ENCODE measurements at regions not wholly inside any gene's neighbourhood (a gene's known extent, or its start where the extent isn't known, plus 50 kb on each side); places are given as distances from the start of the nearest gene placed in this dataset.

DNA sequence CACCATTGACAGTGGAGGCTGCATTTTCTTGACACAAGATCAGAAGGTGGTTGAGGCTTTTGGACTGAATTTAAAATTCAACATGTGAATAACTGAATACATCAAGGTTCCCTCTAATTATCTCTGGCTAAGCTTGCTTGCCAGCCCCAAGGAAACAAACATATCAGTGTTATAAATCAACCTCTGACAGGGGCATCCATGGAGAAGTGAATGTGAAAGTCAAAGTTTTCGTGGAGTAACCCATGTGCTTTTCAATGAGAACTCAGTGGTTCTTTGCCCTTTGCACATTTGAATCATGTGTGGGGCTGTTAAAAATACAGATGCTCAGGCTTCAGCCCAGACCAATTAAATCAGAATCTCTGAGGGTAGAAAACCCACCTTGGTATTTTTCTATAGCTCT lies 128.9 kb downstream of the LRRC70 start:
- no peaks in the 10 kb centered on the region for H3K4me1 Mint-ChIP-seq (ENCODE audit: low read depth)
- H3K4me3 Mint-ChIP-seq = no peak overlapping the region

DNA sequence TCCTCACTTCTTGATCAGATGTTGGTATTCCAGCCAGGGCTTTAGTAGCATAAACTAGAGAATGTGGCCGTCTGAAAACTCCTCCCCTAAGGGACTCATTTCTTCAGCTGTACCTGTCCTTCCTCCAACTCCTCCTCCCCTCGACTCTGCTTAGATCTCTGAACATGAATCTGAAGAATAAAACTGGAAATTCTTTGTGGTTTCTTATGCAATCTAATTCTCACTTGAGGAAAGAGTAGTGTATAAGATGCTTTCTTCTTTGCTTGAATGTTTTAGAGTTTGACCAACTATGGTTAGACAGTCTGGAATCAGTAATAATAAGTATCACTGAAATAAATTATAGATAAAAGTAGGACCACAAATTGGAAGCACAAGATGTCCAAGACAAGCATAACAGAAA lies 128.5 kb downstream of the LRRC70 start:
- no peak overlapping the region for H3K27ac Mint-ChIP-seq
- no peaks in the 10 kb centered on the region; the same call in 1 of the 2 replicates for H3K27me3 Mint-ChIP-seq (ENCODE audit: insufficient read depth)
- peaks cover 12% of the 10 kb centered on the region; the same call in 1 of the 2 replicates for H3K9me3 Mint-ChIP-seq
- no peak for DNase-seq
- no peaks in the 10 kb centered on the region for H3K4me1 Mint-ChIP-seq (ENCODE audit: low read depth)
- no peak overlapping the region for H3K4me3 Mint-ChIP-seq
- no peaks in the 10 kb centered on the region for H3K36me3 Mint-ChIP-seq (ENCODE audit: low read depth)
- TF ChIP-seq, protein P1, sequence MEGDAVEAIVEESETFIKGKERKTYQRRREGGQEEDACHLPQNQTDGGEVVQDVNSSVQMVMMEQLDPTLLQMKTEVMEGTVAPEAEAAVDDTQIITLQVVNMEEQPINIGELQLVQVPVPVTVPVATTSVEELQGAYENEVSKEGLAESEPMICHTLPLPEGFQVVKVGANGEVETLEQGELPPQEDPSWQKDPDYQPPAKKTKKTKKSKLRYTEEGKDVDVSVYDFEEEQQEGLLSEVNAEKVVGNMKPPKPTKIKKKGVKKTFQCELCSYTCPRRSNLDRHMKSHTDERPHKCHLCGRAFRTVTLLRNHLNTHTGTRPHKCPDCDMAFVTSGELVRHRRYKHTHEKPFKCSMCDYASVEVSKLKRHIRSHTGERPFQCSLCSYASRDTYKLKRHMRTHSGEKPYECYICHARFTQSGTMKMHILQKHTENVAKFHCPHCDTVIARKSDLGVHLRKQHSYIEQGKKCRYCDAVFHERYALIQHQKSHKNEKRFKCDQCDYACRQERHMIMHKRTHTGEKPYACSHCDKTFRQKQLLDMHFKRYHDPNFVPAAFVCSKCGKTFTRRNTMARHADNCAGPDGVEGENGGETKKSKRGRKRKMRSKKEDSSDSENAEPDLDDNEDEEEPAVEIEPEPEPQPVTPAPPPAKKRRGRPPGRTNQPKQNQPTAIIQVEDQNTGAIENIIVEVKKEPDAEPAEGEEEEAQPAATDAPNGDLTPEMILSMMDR (IDR thresholded peaks at IDR 0.05) = no peak

More for the DNA sequence above, 128.9 kb downstream of the LRRC70 start:
- Mint-ChIP-seq H3K27ac (no peak overlapping the region), H3K36me3 (ENCODE audit: low read depth) (no peaks in the 10 kb centered on the region), H3K9me3 (peaks cover 12% of the 10 kb centered on the region; the same call in 1 of the 2 replicates), H3K27me3 (ENCODE audit: insufficient read depth) (no peaks in the 10 kb centered on the region)
- TF ChIP-seq, protein P1 (IDR thresholded peaks at IDR 0.05) = no peak
- no peak for DNase-seq

DNA sequence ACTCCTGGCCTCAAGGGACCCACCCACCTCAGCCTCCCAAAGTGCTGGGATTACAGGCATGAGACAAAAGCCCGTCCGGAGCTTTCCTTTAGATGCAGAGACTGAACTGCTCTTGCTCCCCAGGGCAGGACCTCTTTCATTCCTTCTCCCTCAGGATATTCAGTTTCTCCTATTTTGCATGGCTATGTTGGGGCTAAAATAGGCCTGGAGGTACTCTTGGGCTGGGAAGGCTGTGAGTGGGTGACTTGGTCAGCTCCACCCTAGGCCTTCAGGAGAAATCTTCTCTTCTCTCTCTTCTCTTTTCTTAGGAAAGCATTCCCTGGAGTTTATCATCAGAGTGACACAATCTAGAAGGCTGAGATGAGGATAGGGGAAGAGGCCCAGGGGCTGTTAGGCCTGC lies 126.4 kb downstream of the LRRC70 start:
- TF ChIP-seq, protein P1 (IDR thresholded peaks at IDR 0.05) = no peak
- Mint-ChIP-seq H3K4me1 (ENCODE audit: low read depth) (no peaks in the 10 kb centered on the region), H3K36me3 (ENCODE audit: low read depth) (no peaks in the 10 kb centered on the region), H3K27ac (no peak overlapping the region), H3K4me3 (no peak overlapping the region), H3K9me3 (peaks cover 12% of the 10 kb centered on the region; the same call in 1 of the 2 replicates), H3K27me3 (ENCODE audit: insufficient read depth) (no peaks in the 10 kb centered on the region; the same call in 1 of the 2 replicates)
- no peak for DNase-seq

DNA sequence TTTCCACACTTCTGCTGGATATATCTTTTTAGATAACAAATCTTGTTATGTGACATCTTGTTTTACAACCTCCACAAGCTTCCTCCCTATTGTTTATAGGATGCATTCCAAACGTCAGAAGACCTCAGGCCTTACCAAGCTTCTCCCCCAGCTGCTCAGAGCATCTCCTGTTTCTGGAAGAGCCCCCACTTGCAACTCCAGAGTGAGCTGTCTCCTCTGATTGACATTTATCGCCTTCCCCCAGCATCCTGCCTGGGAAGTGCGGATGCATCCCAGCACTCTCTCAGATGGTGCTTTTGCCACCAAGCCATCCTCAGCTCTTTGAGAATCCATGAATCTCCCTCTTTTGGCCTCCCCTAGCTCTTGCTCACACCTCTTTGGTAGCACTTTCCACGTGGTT lies 123.5 kb downstream of the LRRC70 start:
- H3K4me1 Mint-ChIP-seq (ENCODE audit: low read depth) = no peaks in the 10 kb centered on the region
- DNase-seq = no peak
- no peaks in the 10 kb centered on the region; the same call in 1 of the 2 replicates for H3K27me3 Mint-ChIP-seq (ENCODE audit: insufficient read depth)
- H3K36me3 Mint-ChIP-seq (ENCODE audit: low read depth) = no peaks in the 10 kb centered on the region
- TF ChIP-seq, protein P1 (IDR thresholded peaks at IDR 0.05) = no peak
- H3K9me3 Mint-ChIP-seq = peaks cover 2% of the 10 kb centered on the region; the same call in 1 of the 2 replicates
- no peak overlapping the region for H3K4me3 Mint-ChIP-seq
- H3K27ac Mint-ChIP-seq = no peak overlapping the region

DNA sequence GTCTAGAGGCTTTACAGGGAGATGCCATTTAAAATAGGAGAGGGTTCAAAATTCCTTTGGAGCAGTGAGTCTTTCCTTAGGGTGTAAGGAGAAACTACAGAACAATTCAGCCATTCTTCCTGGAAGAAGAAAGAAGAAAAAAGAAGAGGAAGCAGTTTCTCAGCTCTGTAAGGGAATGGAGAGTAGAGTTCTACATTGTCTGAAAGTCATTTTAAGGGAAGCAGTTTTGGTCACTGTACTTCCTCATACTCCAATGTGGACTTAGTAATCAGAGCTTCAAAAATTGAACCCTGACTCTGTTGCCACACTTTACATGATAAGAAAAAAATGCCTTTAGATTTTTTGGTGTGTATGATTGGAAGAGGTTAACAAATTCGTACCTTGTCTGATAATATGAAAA lies 122.4 kb downstream of the LRRC70 start:
- TF ChIP-seq, protein P1 (IDR thresholded peaks at IDR 0.05) = no peak
- no peak overlapping the region for H3K4me3 Mint-ChIP-seq
- no peaks in the 10 kb centered on the region; the same call in 1 of the 2 replicates for H3K27me3 Mint-ChIP-seq (ENCODE audit: insufficient read depth)
- DNase-seq = no peak
- no peaks in the 10 kb centered on the region; the same call in 1 of the 2 replicates for H3K9me3 Mint-ChIP-seq
- H3K4me1 Mint-ChIP-seq (ENCODE audit: low read depth) = no peaks in the 10 kb centered on the region
- no peak overlapping the region for H3K27ac Mint-ChIP-seq
- no peaks in the 10 kb centered on the region for H3K36me3 Mint-ChIP-seq (ENCODE audit: low read depth)

DNA sequence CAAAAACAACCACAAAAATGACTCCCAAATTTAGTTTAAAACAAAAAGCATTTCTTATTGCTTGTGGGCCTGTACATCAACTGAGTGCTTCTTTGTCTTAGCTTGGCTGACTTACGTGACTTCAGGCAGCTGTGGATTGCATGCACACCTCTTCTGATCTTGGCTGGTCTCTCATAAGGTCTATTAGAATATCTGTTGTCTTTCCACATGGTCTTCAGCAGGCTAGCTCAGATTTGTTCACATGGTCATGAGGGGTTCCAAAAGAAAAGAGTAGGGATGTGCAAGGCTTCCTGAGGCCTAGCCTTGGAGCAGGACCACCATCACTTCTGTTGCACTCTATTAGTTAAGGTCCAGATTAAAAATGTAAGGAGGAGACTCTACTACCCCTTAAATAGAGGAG lies 120.1 kb downstream of the LRRC70 start:
- TF ChIP-seq, protein P1 (IDR thresholded peaks at IDR 0.05) = no peak
- Mint-ChIP-seq H3K36me3 (ENCODE audit: low read depth) (no peaks in the 10 kb centered on the region), H3K9me3 (no peaks in the 10 kb centered on the region; the same call in 1 of the 2 replicates), H3K27ac (no peak overlapping the region), H3K4me1 (ENCODE audit: low read depth) (no peaks in the 10 kb centered on the region), H3K27me3 (ENCODE audit: insufficient read depth) (no peaks in the 10 kb centered on the region; the same call in 1 of the 2 replicates), H3K4me3 (no peak overlapping the region)
- DNase-seq = no peak
